Activated B cell treated with CpG ODN at 0.5 μM for 24 hours (primary cell): ENCODE measurements at regions not wholly inside any gene's neighbourhood (a gene's known extent, or its start where the extent isn't known, plus 50 kb on each side); places are given as distances from the start of the nearest gene placed in this dataset.

ENCODE experiments used
- ATAC-seq: fragments of 200-7000 bp; cut with Tn5 transposase; one replicate; pipeline ENCODE4 v1.10.0; 2021; ENCODE audit warnings: low read depth, mild to moderate bottlenecking, moderate library complexity
- CTCF ChIA-PET: fragments of 350-600 bp; sonication (Branson Sonifier 250); formaldehyde crosslinking; loops from one replicate; lab custom pipeline; 2021; ENCODE audit warnings: antibody characterized with exemption; lab: Charles Lee
- POLR2A ChIA-PET: fragments of 350-600 bp; sonication (Branson Sonifier 250); formaldehyde crosslinking; loops from one replicate; lab custom pipeline; 2021; ENCODE audit warnings: antibody characterized with exemption; lab: Charles Lee
- DNase-seq: peaks from one replicate; pipeline ENCODE4 v3.0.0; 2022
- H3K27ac Mint-ChIP-seq: one replicate; pipeline ENCODE4 v1.8.0; 2020; ENCODE audit warnings: mixed read lengths
- H3K27me3 Mint-ChIP-seq: one replicate; pipeline ENCODE4 v1.8.0; 2021; ENCODE audit warnings: mixed read lengths
- H3K36me3 Mint-ChIP-seq: one replicate; pipeline ENCODE4 v1.8.0; 2021; ENCODE audit warnings: low read depth, mixed read lengths
- H3K4me1 Mint-ChIP-seq: one replicate; pipeline ENCODE4 v1.8.0; 2021; ENCODE audit warnings: mixed read lengths
- H3K4me3 Mint-ChIP-seq: one replicate; pipeline ENCODE4 v1.8.0; 2020; ENCODE audit warnings: mild to moderate bottlenecking, mixed read lengths
- H3K9me3 Mint-ChIP-seq: one replicate; pipeline ENCODE4 v1.8.0; 2020; ENCODE audit warnings: mixed read lengths
- CTCF ChIP-seq: fragments of 200-600 bp; IDR thresholded peaks from one replicate; pipeline ENCODE4 v1.8.0; 2022; ENCODE audit warnings: antibody characterized with exemption, mild to moderate bottlenecking
- intact Hi-C: fragments of 100-400 bp; cut with micrococcal nuclease; formaldehyde crosslinking; loops from one replicate; pipeline ENCODE4 v1.15.1; 2024

- ATAC-seq (no peak), DNase-seq (no peak)
- Mint-ChIP-seq H3K9me3 (no peaks in the 10 kb centered on the region), H3K27ac (no peak overlapping the region), H3K4me1 (no peaks in the 10 kb centered on the region), H3K27me3 (no peaks in the 10 kb centered on the region), H3K4me3 (no peak overlapping the region), H3K36me3 (no peaks in the 10 kb centered on the region)
- POLR2A ChIA-PET = no interaction called here
- no peak for TF ChIP-seq CTCF
- CTCF ChIA-PET = no interaction called here
- intact Hi-C loops = no loop called here
Observed at GRCh38 chrX:150160656-150161055, 202.5 kb upstream of the MAMLD1 start.

- Mint-ChIP-seq H3K36me3 (no peaks in the 10 kb centered on the region), H3K4me3 (no peak overlapping the region), H3K4me1 (no peaks in the 10 kb centered on the region), H3K27me3 (no peaks in the 10 kb centered on the region), H3K27ac (no peak overlapping the region), H3K9me3 (no peaks in the 10 kb centered on the region)
- no peak for TF ChIP-seq CTCF
- POLR2A ChIA-PET = no interaction called here
- no peak for ATAC-seq
- intact Hi-C loops = no loop called here
- CTCF ChIA-PET = no interaction called here
- no peak for DNase-seq
Observed at GRCh38 chrX:150161193-150161592, 201.9 kb upstream of the MAMLD1 start.

- ChIA-PET POLR2A (no interaction called here), CTCF (no interaction called here)
- intact Hi-C loops = no loop called here
- Mint-ChIP-seq H3K4me3 (no peak overlapping the region), H3K36me3 (no peaks in the 10 kb centered on the region), H3K4me1 (no peaks in the 10 kb centered on the region), H3K27me3 (no peaks in the 10 kb centered on the region), H3K9me3 (no peaks in the 10 kb centered on the region), H3K27ac (no peak overlapping the region)
- no peak for TF ChIP-seq CTCF
- ATAC-seq (no peak), DNase-seq (no peak)
Observed at GRCh38 chrX:150162141-150162540, 201.0 kb upstream of the MAMLD1 start.

- no peak overlapping the region for H3K4me3 Mint-ChIP-seq
- no peaks in the 10 kb centered on the region for H3K36me3 Mint-ChIP-seq
- intact Hi-C loops = no loop called here
- H3K27ac Mint-ChIP-seq = no peak overlapping the region
- no peak for TF ChIP-seq CTCF
- no peaks in the 10 kb centered on the region for H3K9me3 Mint-ChIP-seq
- ChIA-PET CTCF (no interaction called here), POLR2A (no interaction called here)
- DNase-seq (no peak), ATAC-seq (no peak)
- no peaks in the 10 kb centered on the region for H3K4me1 Mint-ChIP-seq
- no peaks in the 10 kb centered on the region for H3K27me3 Mint-ChIP-seq
Observed at GRCh38 chrX:150163221-150163930, 199.7 kb upstream of the MAMLD1 start.

- intact Hi-C loops = no loop called here
- Mint-ChIP-seq H3K4me1 (no peaks in the 10 kb centered on the region), H3K4me3 (no peak overlapping the region), H3K27me3 (no peaks in the 10 kb centered on the region), H3K9me3 (no peaks in the 10 kb centered on the region), H3K36me3 (no peaks in the 10 kb centered on the region), H3K27ac (no peak overlapping the region)
- no peak for TF ChIP-seq CTCF
- POLR2A ChIA-PET = no interaction called here
- no peak for ATAC-seq
- CTCF ChIA-PET = no interaction called here
- DNase-seq = no peak
Observed at GRCh38 chrX:150163956-150164726, 199.0 kb upstream of the MAMLD1 start.
